ENCODE measurements at regions not wholly inside any gene's neighbourhood (a gene's known extent, or its start where the extent isn't known, plus 50 kb on each side); places are given as distances from the start of the nearest gene placed in this dataset.

- H4K20me1 ChIP-seq (ENCODE audit: control insufficient read depth, insufficient read depth, insufficient read length) = no peaks in the 10 kb centered on the region
- no peak overlapping the region for H3K56ac ChIP-seq (ENCODE audit: insufficient read length, low read depth, low read length)
- no peaks in the 10 kb centered on the region for H3K79me1 ChIP-seq (ENCODE audit: insufficient read depth, low read depth, low read length, poor library complexity, severe bottlenecking)
- no peaks in the 10 kb centered on the region for H3K36me3 Mint-ChIP-seq (ENCODE audit: insufficient read depth in 1 of 3, low read depth in 3 of 3)
- H3K27me3 Mint-ChIP-seq (ENCODE audit: low read depth) = peaks cover 12% of the 10 kb centered on the region
- H2AK5ac ChIP-seq (ENCODE audit: insufficient read length, low read length) = no peak overlapping the region
- H2BK5ac ChIP-seq (ENCODE audit: insufficient read length, low read length) = no peak overlapping the region
- no peak overlapping the region for H4K8ac ChIP-seq (replicated peaks; ENCODE audit: insufficient read length, low read depth, low read length)
- H3K18ac ChIP-seq (ENCODE audit: insufficient read length, low read depth, low read length) = no peak overlapping the region
- H2BK15ac ChIP-seq (ENCODE audit: low read depth, low read length) = no peak overlapping the region
- no peak overlapping the region for H2AFZ ChIP-seq (ENCODE audit: low read length)
- no peaks in the 10 kb centered on the region for H3K9me3 ChIP-seq (ENCODE audit: control insufficient read depth, low read depth, low read length)
- no peak overlapping the region for H3K9ac ChIP-seq (ENCODE audit: extremely low read depth, insufficient read length, low read length)
- H3K4me1 ChIP-seq (ENCODE audit: insufficient read depth, low read length) = no peaks in the 10 kb centered on the region; the same call in 1 of the 2 replicates
- no peak overlapping the region for H3K23ac ChIP-seq (ENCODE audit: insufficient read length, low read depth, low read length)
- H3K23me2 ChIP-seq (ENCODE audit: insufficient read length, low read depth, low read length, poor library complexity, severe bottlenecking) = no peaks in the 10 kb centered on the region
- WGBS (ENCODE audit: extremely low coverage, insufficient read length, low lambda C conversion rate) = no CpG with 5 or more reads among the region's 1 CpG
- H3K4me1 Mint-ChIP-seq = peaks cover 8 to 17% of the 10 kb centered on the region in 2 experiments
- H3K27ac ChIP-seq (ENCODE audit: insufficient read length, low read depth, low read length) = no peak overlapping the region
- H4K5ac ChIP-seq (ENCODE audit: insufficient read length, low read depth, low read length) = no peak overlapping the region
- H3K4me2 ChIP-seq (ENCODE audit: insufficient read depth, insufficient read length, low read length) = no peak overlapping the region
- no peaks in the 10 kb centered on the region for H3K27me3 ChIP-seq (ENCODE audit: insufficient read depth, low read length)
- H3T11ph ChIP-seq (ENCODE audit: low read length) = no peak overlapping the region
- H2BK12ac ChIP-seq (ENCODE audit: insufficient read length, low read depth, low read length) = no peak overlapping the region
- no peak overlapping the region for H3K14ac ChIP-seq (ENCODE audit: insufficient read depth, low read length)
- no peak for TF ChIP-seq CTCF (conservative IDR thresholded peaks at IDR 0.05)
- H2BK20ac ChIP-seq (ENCODE audit: low read depth, low read length, poor library complexity, severe bottlenecking) = no peak overlapping the region
- H3K27ac Mint-ChIP-seq = no peak overlapping the region
- H3K4ac ChIP-seq (ENCODE audit: low read depth, low read length) = no peak overlapping the region
- no peaks in the 10 kb centered on the region; a peak in 1 of 5 replicates for H3K9me3 Mint-ChIP-seq
- no peak overlapping the region for H2BK120ac ChIP-seq (ENCODE audit: low read depth, low read length, poor library complexity, severe bottlenecking)
- no peak overlapping the region for H4K91ac ChIP-seq (ENCODE audit: insufficient read length, low read depth, low read length)
- no peaks in the 10 kb centered on the region for H3K79me2 ChIP-seq (ENCODE audit: insufficient read depth, low read length)
- H3K4me3 Mint-ChIP-seq = no peak overlapping the region
- no peak for DNase-seq
Measured at GRCh38 chr10:69742356-69742695, 59.4 kb upstream of the COL13A1 start.

All from H9 (cell line).